Neural progenitor cell (in vitro differentiated cells): ENCODE measurements at regions not wholly inside any gene's neighbourhood (a gene's known extent, or its start where the extent isn't known, plus 50 kb on each side); places are given as distances from the start of the nearest gene placed in this dataset.

Experiments used
- DNase-seq: peaks from one replicate; pipeline ENCODE4 v3.0.0-alpha.2; 2016; ENCODE audit warnings: low spot score
- H2AFZ ChIP-seq: fragments of 200-600 bp; sonication (generic); replicated peaks from 2 replicates; pipeline ENCODE4 v1.6.1; 2016; ENCODE audit warnings: antibody characterized with exemption
- H3F3A ChIP-seq: fragments of 200-600 bp; sonication (generic); 2 replicates; pipeline ENCODE4 v1.6.1; 2016; ENCODE audit warnings: antibody characterized with exemption, low read depth
- H3K27ac ChIP-seq: fragments of 200-600 bp; sonication (generic); 2 replicates; pipeline ENCODE4 v1.5.1; 2016; ENCODE audit warnings: mild to moderate bottlenecking
- H3K27me3 ChIP-seq: fragments of 200-600 bp; sonication (generic); 2 replicates; pipeline ENCODE4 v1.6.1; 2016; ENCODE audit warnings: mild to moderate bottlenecking, moderate library complexity
- H3K36me3 ChIP-seq: fragments of 200-600 bp; sonication (generic); 2 replicates; pipeline ENCODE4 v1.5.1; 2016
- H3K4me1 ChIP-seq: fragments of 200-600 bp; sonication (generic); 2 replicates; pipeline ENCODE4 v1.6.1; 2016; ENCODE audit warnings: mixed run types
- H3K4me2 ChIP-seq: fragments of 200-600 bp; sonication (generic); 2 replicates; pipeline ENCODE4 v1.6.1; 2016
- H3K4me3 ChIP-seq: fragments of 200-600 bp; sonication (generic); 2 replicates; pipeline ENCODE4 v1.5.1; 2016
- H3K79me2 ChIP-seq: fragments of 200-600 bp; sonication (generic); 2 replicates; pipeline ENCODE4 v1.6.1; 2016; ENCODE audit warnings: low read depth
- H3K9ac ChIP-seq: fragments of 200-600 bp; sonication (generic); 2 replicates; pipeline ENCODE4 v1.6.1; 2016
- H3K9me3 ChIP-seq: fragments of 200-600 bp; sonication (generic); 2 replicates; pipeline ENCODE4 v1.5.1; 2016; ENCODE audit warnings: low read depth
- H4K20me1 ChIP-seq: fragments of 200-600 bp; sonication (generic); 2 replicates; pipeline ENCODE4 v1.6.1; 2016; ENCODE audit warnings: low read depth
- H3K27ac Mint-ChIP-seq: 3 replicates; pipeline ENCODE4 v1.8.0; 2021; ENCODE audit warnings: mixed read lengths
- H3K27me3 Mint-ChIP-seq: 2 replicates; pipeline ENCODE4 v1.8.0; 2022; ENCODE audit warnings: low read depth, mild to moderate bottlenecking, inconsistent platforms, moderate library complexity, mixed read lengths; ENCODE audit not compliant: insufficient read depth
- H3K36me3 Mint-ChIP-seq: 3 replicates; pipeline ENCODE4 v1.8.0; 2021; ENCODE audit warnings: mixed read lengths
- H3K4me1 Mint-ChIP-seq: 3 replicates; pipeline ENCODE4 v1.8.0; 2021; ENCODE audit warnings: mixed read lengths
- H3K4me3 Mint-ChIP-seq: 3 replicates; pipeline ENCODE4 v1.8.0; 2021; ENCODE audit warnings: mild to moderate bottlenecking, moderate library complexity, mixed read lengths
- H3K9me3 Mint-ChIP-seq: 3 replicates; pipeline ENCODE4 v1.8.0; 2020; ENCODE audit warnings: mixed read lengths
- CTCF ChIP-seq: fragments of 200-600 bp; sonication (generic); IDR thresholded peaks from 2 replicates; pipeline ENCODE4 v1.5.1; 2017; ENCODE audit warnings: antibody characterized with exemption, mild to moderate bottlenecking
- EZH2 ChIP-seq: fragments of 200-600 bp; sonication (generic); IDR thresholded peaks from 2 replicates; pipeline ENCODE4 v1.6.1; 2017; ENCODE audit warnings: antibody characterized with exemption, mild to moderate bottlenecking, moderate library complexity
- EZH2phosphoT487 ChIP-seq: fragments of 200-600 bp; sonication (generic); IDR thresholded peaks from 2 replicates; pipeline ENCODE4 v1.6.1; 2017; ENCODE audit warnings: antibody characterized with exemption

GRCh38 chr16:87072101-87072500 is 245.1 kb downstream of the C16orf95 start:
- Histone ChIP-seq H3K27me3 (no peaks in the 10 kb centered on the region), H3F3A (no peaks in the 10 kb centered on the region), H3K4me1 (peaks cover 25% of the 10 kb centered on the region), H3K4me3 (no peak overlapping the region), H3K79me2 (no peaks in the 10 kb centered on the region), H3K4me2 (no peak overlapping the region), H3K27ac (no peak overlapping the region), H3K9me3 (no peaks in the 10 kb centered on the region), H3K36me3 (no peaks in the 10 kb centered on the region), H2AFZ (no peak overlapping the region), H3K9ac (no peak overlapping the region), H4K20me1 (no peaks in the 10 kb centered on the region)
- DNase-seq = no peak
- peaks cover 6% of the 10 kb centered on the region for H3K9me3 Mint-ChIP-seq
- peaks cover 54% of the 10 kb centered on the region for H3K4me1 Mint-ChIP-seq
- H3K36me3 Mint-ChIP-seq = no peaks in the 10 kb centered on the region
- TF ChIP-seq EZH2 (no peak), EZH2phosphoT487 (no peak), CTCF (no peak)
- H3K27ac Mint-ChIP-seq = no peak overlapping the region
- peaks cover 13% of the 10 kb centered on the region for H3K27me3 Mint-ChIP-seq
- no peak overlapping the region for H3K4me3 Mint-ChIP-seq

- H3K27me3 ChIP-seq = no peaks in the 10 kb centered on the region
- Mint-ChIP-seq H3K27ac (peak overlapping the region; percentile 93), H3K4me3 (peak overlapping the region; percentile 17), H3K4me1 (peaks cover 32% of the 10 kb centered on the region), H3K27me3 (peaks cover 7% of the 10 kb centered on the region), H3K9me3 (peaks cover 17% of the 10 kb centered on the region), H3K36me3 (no peaks in the 10 kb centered on the region)
- H4K20me1 ChIP-seq = no peaks in the 10 kb centered on the region
- no peak overlapping the region for H3K9ac ChIP-seq
- TF ChIP-seq EZH2 = no peak
- TF ChIP-seq EZH2phosphoT487 = no peak
- TF ChIP-seq CTCF = no peak
- no peaks in the 10 kb centered on the region for H3K36me3 ChIP-seq
- peak overlapping the region; percentile 24 for H3K4me2 ChIP-seq
- no peaks in the 10 kb centered on the region for H3K79me2 ChIP-seq
- DNase-seq = peak; percentile 55
- no peak overlapping the region for H3K27ac ChIP-seq
- peak overlapping the region; percentile 8 for H2AFZ ChIP-seq
- H3K4me1 ChIP-seq = peaks cover 13% of the 10 kb centered on the region
- H3F3A ChIP-seq = no peaks in the 10 kb centered on the region
- no peak overlapping the region for H3K4me3 ChIP-seq
- no peaks in the 10 kb centered on the region for H3K9me3 ChIP-seq
Observed at GRCh38 chr16:87074641-87075318, 242.4 kb downstream of the C16orf95 start.

GRCh38 chr16:87075319-87075860 is 241.8 kb downstream of the C16orf95 start:
- Histone ChIP-seq H3K27me3 (no peaks in the 10 kb centered on the region), H3K79me2 (no peaks in the 10 kb centered on the region), H3K4me3 (no peak overlapping the region), H4K20me1 (no peaks in the 10 kb centered on the region), H3K36me3 (no peaks in the 10 kb centered on the region), H3K9me3 (peaks cover 4% of the 10 kb centered on the region), H3K4me2 (peak overlapping the region; percentile 24), H3K9ac (no peak overlapping the region), H3K27ac (no peak overlapping the region), H3K4me1 (peaks cover 11% of the 10 kb centered on the region), H3F3A (no peaks in the 10 kb centered on the region), H2AFZ (peak overlapping the region; percentile 8)
- H3K4me3 Mint-ChIP-seq = peak overlapping the region; percentile 17
- H3K36me3 Mint-ChIP-seq = no peaks in the 10 kb centered on the region
- H3K9me3 Mint-ChIP-seq = peaks cover 21% of the 10 kb centered on the region
- TF ChIP-seq EZH2phosphoT487 (no peak), EZH2 (no peak), CTCF (no peak)
- peak overlapping the region; percentile 93 for H3K27ac Mint-ChIP-seq
- peaks cover 26% of the 10 kb centered on the region for H3K4me1 Mint-ChIP-seq
- peaks cover 6% of the 10 kb centered on the region for H3K27me3 Mint-ChIP-seq
- no peak for DNase-seq
